Right ventricle myocardium inferior (tissue), 1 donor: ENCODE measurements at regions not wholly inside any gene's neighbourhood (a gene's known extent, or its start where the extent isn't known, plus 50 kb on each side); places are given as distances from the start of the nearest gene placed in this dataset.
A peak's percentile ranks its signal among the peaks of the same experiment; 100 is the strongest.

ENCODE experiments used
- ATAC-seq: fragments of 200-7000 bp; cut with Tn5 transposase; one replicate; pipeline ENCODE4 v1.9.1; 2020; ENCODE audit warnings: mild to moderate bottlenecking, moderate library complexity
- DNase-seq: peaks from one replicate; pipeline ENCODE4 v3.0.0; 2021; ENCODE audit errors: missing footprints
- intact Hi-C: fragments of 100-400 bp; cut with DNase I; formaldehyde crosslinking; loops from one replicate; pipeline ENCODE4 v1.11.0; 2022
- donor health status: DM: no; HTN: yes; CAD: no; lungs with severe emphysema.

- intact Hi-C loops: no loop called here
Observed at GRCh38 chr14:104248203-104249055, 110.0 kb downstream of the KIF26A start.

GRCh38 chr14:104249089-104249488 is 110.7 kb downstream of the KIF26A start:
- intact Hi-C loops: no loop called here
- no peak for DNase-seq
- no peak for ATAC-seq

More at GRCh38 chr14:104248203-104249055, 110.0 kb downstream of the KIF26A start:
- ATAC-seq: no peak
- peak; percentile 40 for DNase-seq

GRCh38 chr14:104249706-104250105 is 111.3 kb downstream of the KIF26A start:
- DNase-seq: no peak
- no peak for ATAC-seq
- intact Hi-C loops: no loop called here

- DNase-seq (no peak), ATAC-seq (no peak)
- intact Hi-C loops: no loop called here
Observed at GRCh38 chr14:104250175-104250574, 111.8 kb downstream of the KIF26A start.

- DNase-seq: no peak
- no peak for ATAC-seq
- intact Hi-C loops: no loop called here
Observed at GRCh38 chr14:104252256-104253215, 114.1 kb downstream of the KIF26A start.

GRCh38 chr14:104253223-104253822 is 114.9 kb downstream of the KIF26A start:
- intact Hi-C loops: no loop called here
- no peak for DNase-seq

GRCh38 chr14:104253901-104254353 is 115.5 kb downstream of the KIF26A start:
- ATAC-seq (no peak), DNase-seq (no peak)
- intact Hi-C loops: no loop called here

More at GRCh38 chr14:104253223-104253822, 114.9 kb downstream of the KIF26A start:
- ATAC-seq: no peak

GRCh38 chr14:104254735-104255400 is 116.5 kb downstream of the KIF26A start:
- ATAC-seq: no peak
- intact Hi-C loops: no loop called here
- no peak for DNase-seq

- DNase-seq (no peak), ATAC-seq (no peak)
- intact Hi-C loops: no loop called here
Observed at GRCh38 chr14:104256025-104256424, 117.6 kb downstream of the KIF26A start.

- intact Hi-C loops: no loop called here
- ATAC-seq (no peak), DNase-seq (peak; percentile 27)
Observed at GRCh38 chr14:104262515-104263514, 124.4 kb downstream of the KIF26A start.

- intact Hi-C loops: no loop called here
- ATAC-seq (no peak), DNase-seq (peak; percentile 18)
Observed at GRCh38 chr14:104263675-104264358, 125.4 kb downstream of the KIF26A start.

- no peak for ATAC-seq
- intact Hi-C loops: no loop called here
- DNase-seq: peak; percentile 44
Observed at GRCh38 chr14:104264495-104265265, 126.3 kb downstream of the KIF26A start.

- DNase-seq: peak; percentile 11
- intact Hi-C loops: no loop called here
Observed at GRCh38 chr14:104265918-104266630, 127.7 kb downstream of the KIF26A start.

GRCh38 chr14:104266631-104267575 is 128.5 kb downstream of the KIF26A start:
- ATAC-seq: peak; percentile 15
- intact Hi-C loops: no loop called here
- DNase-seq: peak; percentile 61

More at GRCh38 chr14:104265918-104266630, 127.7 kb downstream of the KIF26A start:
- ATAC-seq: no peak
